ENCODE measurements at regions not wholly inside any gene's neighbourhood (a gene's known extent, or its start where the extent isn't known, plus 50 kb on each side); places are given as distances from the start of the nearest gene placed in this dataset.

DNA sequence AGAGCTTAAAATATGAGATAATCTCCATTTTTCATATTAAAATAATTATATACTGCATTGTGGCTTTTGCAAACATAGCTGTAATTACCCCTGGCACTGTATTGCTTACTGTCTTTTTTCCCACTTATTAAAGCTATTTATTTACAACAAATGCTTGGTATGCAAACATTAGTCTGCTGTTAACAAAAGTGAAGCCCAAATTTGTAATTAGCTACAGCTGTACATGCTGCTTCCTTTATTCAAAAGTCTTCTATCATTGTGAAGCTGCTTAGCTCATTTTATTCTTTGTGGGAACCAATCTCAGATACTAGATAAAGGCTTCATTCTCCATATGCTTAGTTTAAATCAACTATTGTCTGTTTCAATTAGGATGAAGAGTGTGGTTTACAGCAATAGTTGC is 425.8 kb upstream of the FOXG1 start:
- TF ChIP-seq POLR2A (IDR thresholded peaks at IDR 0.05; ENCODE audit: low read length) (no peak), GATA1 (IDR thresholded peaks at IDR 0.05; ENCODE audit: low read depth, low read length) (no peak)
